ENCODE measurements at regions not wholly inside any gene's neighbourhood (a gene's known extent, or its start where the extent isn't known, plus 50 kb on each side); places are given as distances from the start of the nearest gene placed in this dataset.

- TF ChIP-seq, protein P1, sequence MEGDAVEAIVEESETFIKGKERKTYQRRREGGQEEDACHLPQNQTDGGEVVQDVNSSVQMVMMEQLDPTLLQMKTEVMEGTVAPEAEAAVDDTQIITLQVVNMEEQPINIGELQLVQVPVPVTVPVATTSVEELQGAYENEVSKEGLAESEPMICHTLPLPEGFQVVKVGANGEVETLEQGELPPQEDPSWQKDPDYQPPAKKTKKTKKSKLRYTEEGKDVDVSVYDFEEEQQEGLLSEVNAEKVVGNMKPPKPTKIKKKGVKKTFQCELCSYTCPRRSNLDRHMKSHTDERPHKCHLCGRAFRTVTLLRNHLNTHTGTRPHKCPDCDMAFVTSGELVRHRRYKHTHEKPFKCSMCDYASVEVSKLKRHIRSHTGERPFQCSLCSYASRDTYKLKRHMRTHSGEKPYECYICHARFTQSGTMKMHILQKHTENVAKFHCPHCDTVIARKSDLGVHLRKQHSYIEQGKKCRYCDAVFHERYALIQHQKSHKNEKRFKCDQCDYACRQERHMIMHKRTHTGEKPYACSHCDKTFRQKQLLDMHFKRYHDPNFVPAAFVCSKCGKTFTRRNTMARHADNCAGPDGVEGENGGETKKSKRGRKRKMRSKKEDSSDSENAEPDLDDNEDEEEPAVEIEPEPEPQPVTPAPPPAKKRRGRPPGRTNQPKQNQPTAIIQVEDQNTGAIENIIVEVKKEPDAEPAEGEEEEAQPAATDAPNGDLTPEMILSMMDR (IDR thresholded peaks at IDR 0.05), result no peak
- no peak for TF ChIP-seq POLR2A (IDR thresholded peaks at IDR 0.05)
These were observed 975.6 kb downstream of the GBE1 start for GRCh38 chr3:80785875-80786274.
